ENCODE measurements at regions not wholly inside any gene's neighbourhood (a gene's known extent, or its start where the extent isn't known, plus 50 kb on each side); places are given as distances from the start of the nearest gene placed in this dataset.
A peak's percentile ranks its signal among the peaks of the same experiment; 100 is the strongest.

GRCh38 chr3:14288833-14289451, 110.3 kb downstream of the LSM3 start:
- H3K36me3 ChIP-seq (ENCODE audit: control insufficient read depth, insufficient read depth, low read length), result no peaks in the 10 kb centered on the region
- no peaks in the 10 kb centered on the region for H3K27me3 ChIP-seq (ENCODE audit: control insufficient read depth, insufficient read depth, low read length)
- no CpG with 5 or more reads among the region's 5 CpGs for WGBS (ENCODE audit: insufficient coverage, low lambda C conversion rate)
- H3K4me1 ChIP-seq (ENCODE audit: control insufficient read depth, insufficient read depth, low read length), result peaks cover 36% of the 10 kb centered on the region
- peak in 1 of 2 donors; percentile 39 for DNase-seq
- H3K9me3 ChIP-seq (ENCODE audit: control insufficient read depth, low read depth, low read length), result peaks cover 3% of the 10 kb centered on the region
- no peak overlapping the region for H3K4me3 ChIP-seq (ENCODE audit: low read length)
- H3K27ac ChIP-seq (ENCODE audit: low read length), result peak overlapping the region; percentile 89

- peak overlapping the region; percentile 89 for H3K27ac ChIP-seq (ENCODE audit: low read length)
- no peaks in the 10 kb centered on the region for H3K27me3 ChIP-seq (ENCODE audit: control insufficient read depth, insufficient read depth, low read length)
- DNase-seq, result peak; percentile 81 to 86
- no peaks in the 10 kb centered on the region for H3K36me3 ChIP-seq (ENCODE audit: control insufficient read depth, insufficient read depth, low read length)
- WGBS (ENCODE audit: insufficient coverage, low lambda C conversion rate), result 63% methylated on average over 1 of the region's 7 CpGs
- no peak overlapping the region for H3K4me3 ChIP-seq (ENCODE audit: low read length)
- peaks cover 36% of the 10 kb centered on the region for H3K4me1 ChIP-seq (ENCODE audit: control insufficient read depth, insufficient read depth, low read length)
- H3K9me3 ChIP-seq (ENCODE audit: control insufficient read depth, low read depth, low read length), result peaks cover 3% of the 10 kb centered on the region
Measured at GRCh38 chr3:14289590-14290461, 111.2 kb downstream of the LSM3 start.

GRCh38 chr3:14290631-14291385, 111.6 kb upstream of the SLC6A6 start:
- peaks cover 43% of the 10 kb centered on the region for H3K4me1 ChIP-seq (ENCODE audit: control insufficient read depth, insufficient read depth, low read length)
- DNase-seq, result peak; percentile 86 to 94
- peaks cover 3% of the 10 kb centered on the region for H3K9me3 ChIP-seq (ENCODE audit: control insufficient read depth, low read depth, low read length)
- H3K36me3 ChIP-seq (ENCODE audit: control insufficient read depth, insufficient read depth, low read length), result no peaks in the 10 kb centered on the region
- no peaks in the 10 kb centered on the region for H3K27me3 ChIP-seq (ENCODE audit: control insufficient read depth, insufficient read depth, low read length)
- peak overlapping the region; percentile 89 for H3K27ac ChIP-seq (ENCODE audit: low read length)
- no peak overlapping the region for H3K4me3 ChIP-seq (ENCODE audit: low read length)
- 0% methylated on average over 1 of the region's 9 CpGs for WGBS (ENCODE audit: insufficient coverage, low lambda C conversion rate)

- WGBS (ENCODE audit: insufficient coverage, low lambda C conversion rate), result no CpG with 5 or more reads among the region's 3 CpGs
- H3K27me3 ChIP-seq (ENCODE audit: control insufficient read depth, insufficient read depth, low read length), result no peaks in the 10 kb centered on the region
- no peaks in the 10 kb centered on the region for H3K36me3 ChIP-seq (ENCODE audit: control insufficient read depth, insufficient read depth, low read length)
- DNase-seq, result no peak
- no peak overlapping the region for H3K4me3 ChIP-seq (ENCODE audit: low read length)
- H3K27ac ChIP-seq (ENCODE audit: low read length), result no peak overlapping the region
- H3K4me1 ChIP-seq (ENCODE audit: control insufficient read depth, insufficient read depth, low read length), result peaks cover 65% of the 10 kb centered on the region
- peaks cover 3% of the 10 kb centered on the region for H3K9me3 ChIP-seq (ENCODE audit: control insufficient read depth, low read depth, low read length)
Measured at GRCh38 chr3:14295037-14295436, 107.4 kb upstream of the SLC6A6 start.

- peaks cover 62% of the 10 kb centered on the region for H3K4me1 ChIP-seq (ENCODE audit: control insufficient read depth, insufficient read depth, low read length)
- no peak overlapping the region for H3K4me3 ChIP-seq (ENCODE audit: low read length)
- DNase-seq, result peak; percentile 77 to 88
- WGBS (ENCODE audit: insufficient coverage, low lambda C conversion rate), result no CpG with 5 or more reads among the region's 5 CpGs
- no peaks in the 10 kb centered on the region for H3K36me3 ChIP-seq (ENCODE audit: control insufficient read depth, insufficient read depth, low read length)
- peak overlapping the region; percentile 94 for H3K27ac ChIP-seq (ENCODE audit: low read length)
- no peaks in the 10 kb centered on the region for H3K27me3 ChIP-seq (ENCODE audit: control insufficient read depth, insufficient read depth, low read length)
- peaks cover 3% of the 10 kb centered on the region for H3K9me3 ChIP-seq (ENCODE audit: control insufficient read depth, low read depth, low read length)
Measured at GRCh38 chr3:14295801-14296200, 106.6 kb upstream of the SLC6A6 start.

GRCh38 chr3:14297305-14297704, 105.1 kb upstream of the SLC6A6 start:
- peaks cover 3% of the 10 kb centered on the region for H3K9me3 ChIP-seq (ENCODE audit: control insufficient read depth, low read depth, low read length)
- peaks cover 63% of the 10 kb centered on the region for H3K4me1 ChIP-seq (ENCODE audit: control insufficient read depth, insufficient read depth, low read length)
- H3K27ac ChIP-seq (ENCODE audit: low read length), result peak overlapping the region; percentile 94
- peak in 1 of 2 donors; percentile 34 for DNase-seq
- H3K4me3 ChIP-seq (ENCODE audit: low read length), result no peak overlapping the region
- WGBS (ENCODE audit: insufficient coverage, low lambda C conversion rate), result no CpG with 5 or more reads among the region's 8 CpGs
- no peaks in the 10 kb centered on the region for H3K36me3 ChIP-seq (ENCODE audit: control insufficient read depth, insufficient read depth, low read length)
- H3K27me3 ChIP-seq (ENCODE audit: control insufficient read depth, insufficient read depth, low read length), result no peaks in the 10 kb centered on the region

- peaks cover 3% of the 10 kb centered on the region for H3K9me3 ChIP-seq (ENCODE audit: control insufficient read depth, low read depth, low read length)
- H3K36me3 ChIP-seq (ENCODE audit: control insufficient read depth, insufficient read depth, low read length), result no peaks in the 10 kb centered on the region
- no CpG with 5 or more reads among the region's 37 CpGs for WGBS (ENCODE audit: insufficient coverage, low lambda C conversion rate)
- peak overlapping the region; percentile 9 for H3K27ac ChIP-seq (ENCODE audit: low read length)
- H3K4me1 ChIP-seq (ENCODE audit: control insufficient read depth, insufficient read depth, low read length), result peaks cover 64% of the 10 kb centered on the region
- peak in 1 of 2 donors; percentile 36 for DNase-seq
- no peaks in the 10 kb centered on the region for H3K27me3 ChIP-seq (ENCODE audit: control insufficient read depth, insufficient read depth, low read length)
- no peak overlapping the region for H3K4me3 ChIP-seq (ENCODE audit: low read length)
Measured at GRCh38 chr3:14297784-14298236, 104.6 kb upstream of the SLC6A6 start.

- no CpG with 5 or more reads among the region's 5 CpGs for WGBS (ENCODE audit: insufficient coverage, low lambda C conversion rate)
- Histone ChIP-seq H3K27ac (ENCODE audit: low read length) (peak overlapping the region; percentile 9), H3K4me1 (ENCODE audit: control insufficient read depth, insufficient read depth, low read length) (peaks cover 64% of the 10 kb centered on the region)
Measured at GRCh38 chr3:14298442-14298841, 104.0 kb upstream of the SLC6A6 start.

GRCh38 chr3:14298991-14299555, 103.3 kb upstream of the SLC6A6 start:
- Histone ChIP-seq H3K27ac (ENCODE audit: low read length) (no peak overlapping the region), H3K36me3 (ENCODE audit: control insufficient read depth, insufficient read depth, low read length) (no peaks in the 10 kb centered on the region), H3K4me3 (ENCODE audit: low read length) (no peak overlapping the region), H3K27me3 (ENCODE audit: control insufficient read depth, insufficient read depth, low read length) (no peaks in the 10 kb centered on the region), H3K4me1 (ENCODE audit: control insufficient read depth, insufficient read depth, low read length) (peaks cover 64% of the 10 kb centered on the region), H3K9me3 (ENCODE audit: control insufficient read depth, low read depth, low read length) (no peaks in the 10 kb centered on the region)
- DNase-seq, result no peak
- WGBS (ENCODE audit: insufficient coverage, low lambda C conversion rate), result no CpG with 5 or more reads among the region's 8 CpGs

More at GRCh38 chr3:14298442-14298841, 104.0 kb upstream of the SLC6A6 start:
- Histone ChIP-seq H3K27me3 (ENCODE audit: control insufficient read depth, insufficient read depth, low read length) (no peaks in the 10 kb centered on the region), H3K4me3 (ENCODE audit: low read length) (no peak overlapping the region), H3K36me3 (ENCODE audit: control insufficient read depth, insufficient read depth, low read length) (no peaks in the 10 kb centered on the region), H3K9me3 (ENCODE audit: control insufficient read depth, low read depth, low read length) (no peaks in the 10 kb centered on the region)
- no peak for DNase-seq

GRCh38 chr3:14299767-14300166, 102.6 kb upstream of the SLC6A6 start:
- no peak overlapping the region for H3K4me3 ChIP-seq (ENCODE audit: low read length)
- peaks cover 64% of the 10 kb centered on the region for H3K4me1 ChIP-seq (ENCODE audit: control insufficient read depth, insufficient read depth, low read length)
- no peaks in the 10 kb centered on the region for H3K36me3 ChIP-seq (ENCODE audit: control insufficient read depth, insufficient read depth, low read length)
- DNase-seq, result peak in 1 of 2 donors; percentile 29
- H3K9me3 ChIP-seq (ENCODE audit: control insufficient read depth, low read depth, low read length), result no peaks in the 10 kb centered on the region
- 100% methylated on average over 2 of the region's 5 CpGs for WGBS (ENCODE audit: insufficient coverage, low lambda C conversion rate)
- H3K27me3 ChIP-seq (ENCODE audit: control insufficient read depth, insufficient read depth, low read length), result no peaks in the 10 kb centered on the region
- H3K27ac ChIP-seq (ENCODE audit: low read length), result no peak overlapping the region
